CD4-positive, alpha-beta T cell treated with Interleukin-6 for 4 hours (primary cell): ENCODE measurements at regions not wholly inside any gene's neighbourhood (a gene's known extent, or its start where the extent isn't known, plus 50 kb on each side); places are given as distances from the start of the nearest gene placed in this dataset.

Experiments
- DNase-seq: peaks from one replicate; pipeline ENCODE4 v3.0.0-alpha.2; 2020; ENCODE audit warnings: mixed read lengths

GRCh38 chr1:58891347-58891746 lies 107.5 kb upstream of the JUN start:
- no peak for DNase-seq

- DNase-seq = no peak
Observed at GRCh38 chr1:58893257-58893869, 109.5 kb upstream of the JUN start.

GRCh38 chr1:58895082-58895481 lies 111.2 kb upstream of the JUN start:
- no peak for DNase-seq

GRCh38 chr1:58895559-58896145 lies 111.8 kb upstream of the JUN start:
- DNase-seq = no peak

- no peak for DNase-seq
Observed at GRCh38 chr1:58896246-58897183, 112.7 kb upstream of the JUN start.

- DNase-seq = no peak
Observed at GRCh38 chr1:58898739-58899586, 115.1 kb upstream of the JUN start.

GRCh38 chr1:58899587-58900271 lies 115.9 kb upstream of the JUN start:
- no peak for DNase-seq

- DNase-seq = no peak
Observed at GRCh38 chr1:58900396-58900795, 116.5 kb upstream of the JUN start.

GRCh38 chr1:58901008-58901407 lies 117.2 kb upstream of the JUN start:
- DNase-seq = no peak

- no peak for DNase-seq
Observed at GRCh38 chr1:58902830-58903513, 119.1 kb upstream of the JUN start.

- peak; percentile 85 for DNase-seq
Observed at GRCh38 chr1:58903514-58904298, 119.9 kb upstream of the JUN start.

GRCh38 chr1:58904299-58905125 lies 120.7 kb upstream of the JUN start:
- no peak for DNase-seq

- DNase-seq = no peak
Observed at GRCh38 chr1:58905126-58905490, 121.3 kb upstream of the JUN start.

- DNase-seq = no peak
Observed at GRCh38 chr1:58905628-58906221, 121.9 kb upstream of the JUN start.

- no peak for DNase-seq
Observed at GRCh38 chr1:58907398-58907797, 123.6 kb upstream of the JUN start.

GRCh38 chr1:58908561-58909560 lies 125.0 kb upstream of the JUN start:
- DNase-seq = no peak

GRCh38 chr1:58909914-58910681 lies 126.3 kb upstream of the JUN start:
- DNase-seq = no peak
